SKM-1 treated with dmso at 0.1 percent for 144 hours (cell line): ENCODE measurements at regions not wholly inside any gene's neighbourhood (a gene's known extent, or its start where the extent isn't known, plus 50 kb on each side); places are given as distances from the start of the nearest gene placed in this dataset.
"Not testable (repeated sequence)": the region's sequence is repeated elsewhere in the genome, so short reads cannot be mapped to it uniquely, and the experiment has no call there.

Source experiments
- DNase-seq: peaks from one replicate; lab custom pipeline; 2025; ENCODE audit not compliant: unreplicated experiment; lab: John Stamatoyannopoulos, UW

GRCh38 chr3:5677555-5677954 is 490.0 kb downstream of the EDEM1 start:
- no peak for DNase-seq

- no peak for DNase-seq
Measured at GRCh38 chr3:5678248-5678647, 490.7 kb downstream of the EDEM1 start.

GRCh38 chr3:5678844-5679243 is 491.3 kb downstream of the EDEM1 start:
- DNase-seq, result no peak

GRCh38 chr3:5687230-5687629 is 499.7 kb downstream of the EDEM1 start:
- no peak for DNase-seq

- no peak for DNase-seq
Measured at GRCh38 chr3:5690490-5690889, 503.0 kb downstream of the EDEM1 start.

- DNase-seq, result no peak
Measured at GRCh38 chr3:5690904-5691532, 503.5 kb downstream of the EDEM1 start.

- no peak for DNase-seq
Measured at GRCh38 chr3:5692446-5692845, 504.9 kb downstream of the EDEM1 start.

GRCh38 chr3:5694266-5694665 is 506.8 kb downstream of the EDEM1 start:
- no peak for DNase-seq

- DNase-seq, result no peak
Measured at GRCh38 chr3:5698851-5699250, 511.3 kb downstream of the EDEM1 start.

GRCh38 chr3:5699313-5699712 is 511.8 kb downstream of the EDEM1 start:
- DNase-seq, result no peak

- DNase-seq, result no peak
Measured at GRCh38 chr3:5699811-5700210, 512.3 kb downstream of the EDEM1 start.

- not testable (repeated sequence) for DNase-seq
Measured at GRCh38 chr3:5701005-5701404, 513.5 kb downstream of the EDEM1 start.

GRCh38 chr3:5707794-5708193 is 520.3 kb downstream of the EDEM1 start:
- no peak for DNase-seq

GRCh38 chr3:5709714-5710113 is 522.2 kb downstream of the EDEM1 start:
- no peak for DNase-seq

- DNase-seq, result no peak
Measured at GRCh38 chr3:5710718-5711117, 523.2 kb downstream of the EDEM1 start.

GRCh38 chr3:5717254-5717653 is 529.7 kb downstream of the EDEM1 start:
- no peak for DNase-seq

- not testable (repeated sequence) for DNase-seq
Measured at GRCh38 chr3:5719668-5720067, 532.2 kb downstream of the EDEM1 start.

GRCh38 chr3:5725801-5726200 is 538.3 kb downstream of the EDEM1 start:
- no peak for DNase-seq

GRCh38 chr3:5726621-5727020 is 539.1 kb downstream of the EDEM1 start:
- no peak for DNase-seq

GRCh38 chr3:5727743-5728484 is 540.4 kb downstream of the EDEM1 start:
- no peak for DNase-seq

GRCh38 chr3:5729852-5730251 is 542.3 kb downstream of the EDEM1 start:
- DNase-seq, result no peak

- DNase-seq, result no peak
Measured at GRCh38 chr3:5731100-5731499, 543.6 kb downstream of the EDEM1 start.

GRCh38 chr3:5732081-5732480 is 544.6 kb downstream of the EDEM1 start:
- no peak for DNase-seq
